Upper lobe of left lung (tissue), 4 donors: ENCODE measurements at regions not wholly inside any gene's neighbourhood (a gene's known extent, or its start where the extent isn't known, plus 50 kb on each side); places are given as distances from the start of the nearest gene placed in this dataset.
"Not testable (repeated sequence)": the region's sequence is repeated elsewhere in the genome, so short reads cannot be mapped to it uniquely, and the experiment has no call there.

Source experiments
- CTCF ChIP-seq, 6 experiments: fragments of 450-650 bp in 4 of 6; fragments of 200-600 bp in 2 of 6; sonication (generic) in 2 of 6; IDR thresholded peaks; one replicate each; pipeline ENCODE4 v1.5.1; 2016 to 2019; ENCODE audit warnings: antibody characterized with exemption in 6 of 6
- EP300 ChIP-seq, 4 donors: sonication (generic); formaldehyde crosslinking; IDR thresholded peaks; one replicate each; pipeline ENCODE4 v1.5.1; 2017; ENCODE audit warnings: antibody characterized with exemption in 4 of 4, control low read depth in 2 of 4
- POLR2A ChIP-seq, 4 donors: fragments of 450-650 bp; IDR thresholded peaks; one replicate each; pipeline ENCODE4 v1.5.1; 2016 to 2017; ENCODE audit warnings: antibody characterized with exemption in 4 of 4, mild to moderate bottlenecking in 2 of 4
- POLR2AphosphoS5 ChIP-seq, 2 donors: sonication (generic); formaldehyde crosslinking; IDR thresholded peaks; one replicate each; pipeline ENCODE4 v1.5.1; 2017; ENCODE audit warnings: antibody characterized with exemption in 2 of 2

DNA sequence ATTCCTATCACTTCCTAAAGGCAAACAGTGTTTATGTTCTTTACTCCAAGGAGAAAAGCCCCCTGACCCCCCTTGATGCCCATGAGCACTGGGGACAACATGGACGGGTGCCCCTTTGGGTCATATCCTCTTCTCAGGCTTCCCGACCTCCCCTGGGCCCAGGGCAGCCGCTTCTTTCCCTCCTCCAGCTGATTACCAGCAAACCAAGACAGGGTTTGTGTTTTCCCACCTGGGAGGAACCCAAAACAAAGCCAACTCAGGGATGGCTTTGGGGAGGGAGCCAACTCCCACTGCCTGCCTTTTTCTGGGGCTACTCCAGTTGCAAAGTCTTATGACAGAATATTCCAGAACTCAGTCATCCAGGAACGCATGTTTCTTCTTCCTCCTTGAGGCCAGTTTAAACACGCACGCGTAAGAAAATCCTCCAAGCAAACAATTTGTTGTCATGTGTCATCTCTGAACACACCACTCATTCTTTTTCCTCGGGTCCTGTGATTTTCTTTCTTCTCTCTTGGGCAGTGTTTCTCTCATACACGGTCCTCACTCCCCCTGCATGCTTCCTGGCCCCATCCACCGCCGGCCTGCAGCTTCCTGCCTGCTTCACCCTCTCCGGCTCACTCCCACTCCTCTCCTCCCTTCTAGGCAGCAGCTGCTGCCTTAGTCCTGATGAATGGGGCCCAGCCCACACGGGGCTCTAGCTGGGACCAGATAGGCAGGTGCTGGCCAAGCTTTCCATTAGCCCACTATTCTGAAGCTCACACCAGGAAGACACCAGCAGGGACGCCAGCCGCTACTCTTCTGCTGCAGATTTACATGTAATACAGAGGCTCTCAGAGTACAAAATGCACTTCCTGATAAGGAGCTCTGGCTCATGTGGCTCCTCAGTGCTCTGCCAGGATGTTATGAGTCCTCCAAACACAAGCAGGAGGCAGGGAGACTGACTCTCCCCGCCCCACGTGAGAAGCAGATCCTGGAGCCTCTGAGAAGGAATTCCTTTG lies 116.7 kb upstream of the VOPP1 start:
- not testable (repeated sequence) for TF ChIP-seq POLR2A, CTCF, EP300 (IDR thresholded peaks at IDR 0.05)
- peak in 1 of 2 donors; percentile 10 for TF ChIP-seq POLR2AphosphoS5 (IDR thresholded peaks at IDR 0.05)
